Activated CD4-positive, alpha-beta memory T cell treated with anti-CD3 and anti-CD28 coated beads for 36 hours (primary cell): ENCODE measurements at regions not wholly inside any gene's neighbourhood (a gene's known extent, or its start where the extent isn't known, plus 50 kb on each side); places are given as distances from the start of the nearest gene placed in this dataset.

Experiments
- CTCF ChIA-PET: fragments of 350-600 bp; sonication (Branson Sonifier 250); formaldehyde crosslinking; loops from one replicate; lab custom pipeline; 2021; ENCODE audit warnings: antibody characterized with exemption, inconsistent platforms; lab: Charles Lee
- POLR2A ChIA-PET: fragments of 350-600 bp; sonication (Branson Sonifier 250); formaldehyde crosslinking; loops from one replicate; lab custom pipeline; 2021; ENCODE audit warnings: antibody characterized with exemption; lab: Charles Lee
- DNase-seq: peaks from one replicate; pipeline ENCODE4 v3.0.0-alpha.2; 2020
- H3K27ac Mint-ChIP-seq: one replicate; pipeline ENCODE4 v1.8.0; 2021; ENCODE audit warnings: mixed read lengths
- H3K27me3 Mint-ChIP-seq: one replicate; pipeline ENCODE4 v1.8.0; 2021; ENCODE audit warnings: mixed read lengths
- H3K36me3 Mint-ChIP-seq: one replicate; pipeline ENCODE4 v1.8.0; 2021; ENCODE audit warnings: mixed read lengths
- H3K4me1 Mint-ChIP-seq: one replicate; pipeline ENCODE4 v1.8.0; 2021; ENCODE audit warnings: low read depth, mixed read lengths
- H3K4me3 Mint-ChIP-seq: one replicate; pipeline ENCODE4 v1.8.0; 2021; ENCODE audit warnings: mild to moderate bottlenecking, mixed read lengths
- H3K9me3 Mint-ChIP-seq: one replicate; pipeline ENCODE4 v1.8.0; 2021; ENCODE audit warnings: mixed read lengths
- intact Hi-C: fragments of 100-400 bp; cut with micrococcal nuclease; formaldehyde crosslinking; loops from one replicate; pipeline ENCODE4 v1.15.1; 2023

DNA sequence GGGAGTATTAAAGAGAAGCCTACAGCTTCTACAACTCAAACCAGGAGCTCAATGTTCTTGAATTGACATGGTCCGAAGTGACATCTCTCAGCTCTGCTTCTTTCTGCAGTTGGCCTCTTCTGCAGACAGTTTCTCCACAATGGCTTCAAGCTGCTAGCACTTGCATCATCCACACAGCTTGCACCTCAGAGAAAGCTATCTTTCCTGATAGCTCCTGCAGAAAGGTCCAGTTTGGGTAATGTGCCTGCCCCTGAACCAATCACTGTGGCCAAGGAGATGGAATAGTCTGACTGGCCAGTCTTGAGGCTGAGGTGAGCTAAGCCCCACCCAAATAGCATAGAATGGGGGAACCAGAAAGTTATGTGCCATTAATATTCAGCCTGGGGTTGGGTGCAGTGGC, 95.8 kb upstream of the ABCA1 start:
- no peaks in the 10 kb centered on the region for H3K36me3 Mint-ChIP-seq
- H3K4me3 Mint-ChIP-seq: no peak overlapping the region
- intact Hi-C loops: no loop called here
- H3K27ac Mint-ChIP-seq: no peak overlapping the region
- DNase-seq: no peak
- POLR2A ChIA-PET: no interaction called here
- H3K9me3 Mint-ChIP-seq: no peaks in the 10 kb centered on the region
- H3K4me1 Mint-ChIP-seq: no peaks in the 10 kb centered on the region
- CTCF ChIA-PET: interaction anchor here (1.6 kb wide), 1 partner anchor 97 kb away, joined by 4 read pairs; no protein-coding TSS in a partner anchor
- H3K27me3 Mint-ChIP-seq: peaks cover 5% of the 10 kb centered on the region

DNA sequence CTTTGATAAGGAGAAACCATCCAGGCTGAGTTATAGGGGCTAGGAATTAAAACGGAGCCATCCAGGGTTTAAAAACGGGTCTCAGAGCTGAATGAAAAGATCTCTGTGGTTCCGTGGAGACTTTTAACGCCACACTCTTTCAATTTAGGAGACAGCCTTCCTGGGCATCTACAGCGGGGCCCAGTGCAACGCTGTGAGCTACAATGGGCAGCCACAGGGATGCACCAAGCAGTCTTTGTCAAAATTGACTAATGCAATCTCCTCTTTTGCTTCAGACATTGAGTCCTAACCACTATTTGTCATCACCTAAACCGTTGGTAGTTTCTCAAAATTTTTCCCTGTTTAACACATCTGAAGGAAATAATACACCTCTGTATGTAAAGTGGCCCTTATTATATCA, 96.6 kb upstream of the ABCA1 start:
- CTCF ChIA-PET: interaction anchor here (1.6 kb wide), 1 partner anchor 98 kb away, joined by 4 read pairs; no protein-coding TSS in a partner anchor

DNA sequence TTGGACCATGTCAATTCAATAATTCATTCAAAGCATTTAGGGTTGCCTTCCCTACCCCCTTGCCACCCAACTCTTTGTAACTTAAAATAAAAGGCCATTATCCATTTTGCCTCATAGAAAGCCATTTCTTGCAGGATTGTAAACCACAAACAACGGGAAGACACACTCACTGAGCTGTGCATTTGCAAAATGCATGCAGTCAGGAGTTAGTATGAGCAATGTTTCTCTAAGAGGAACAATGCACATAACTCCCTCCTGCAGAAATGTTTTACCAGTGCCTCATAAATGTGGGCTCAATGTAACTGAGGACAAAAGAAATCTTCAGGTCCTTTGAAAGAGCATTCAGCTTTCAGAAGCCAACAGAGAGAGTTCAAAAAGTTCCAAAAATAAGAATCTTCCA, 98.5 kb upstream of the ABCA1 start:
- Mint-ChIP-seq H3K27ac (no peak overlapping the region), H3K4me1 (no peaks in the 10 kb centered on the region), H3K36me3 (no peaks in the 10 kb centered on the region), H3K27me3 (peaks cover 3% of the 10 kb centered on the region), H3K4me3 (no peak overlapping the region), H3K9me3 (no peaks in the 10 kb centered on the region)
- CTCF ChIA-PET: no interaction called here
- intact Hi-C loops: no loop called here
- POLR2A ChIA-PET: no interaction called here
- no peak for DNase-seq

More for the DNA sequence above, 96.6 kb upstream of the ABCA1 start:
- Mint-ChIP-seq H3K4me3 (no peak overlapping the region), H3K36me3 (no peaks in the 10 kb centered on the region), H3K27me3 (peaks cover 5% of the 10 kb centered on the region), H3K9me3 (no peaks in the 10 kb centered on the region), H3K27ac (no peak overlapping the region), H3K4me1 (no peaks in the 10 kb centered on the region)
- POLR2A ChIA-PET: no interaction called here
- intact Hi-C loops: no loop called here
- no peak for DNase-seq

DNA sequence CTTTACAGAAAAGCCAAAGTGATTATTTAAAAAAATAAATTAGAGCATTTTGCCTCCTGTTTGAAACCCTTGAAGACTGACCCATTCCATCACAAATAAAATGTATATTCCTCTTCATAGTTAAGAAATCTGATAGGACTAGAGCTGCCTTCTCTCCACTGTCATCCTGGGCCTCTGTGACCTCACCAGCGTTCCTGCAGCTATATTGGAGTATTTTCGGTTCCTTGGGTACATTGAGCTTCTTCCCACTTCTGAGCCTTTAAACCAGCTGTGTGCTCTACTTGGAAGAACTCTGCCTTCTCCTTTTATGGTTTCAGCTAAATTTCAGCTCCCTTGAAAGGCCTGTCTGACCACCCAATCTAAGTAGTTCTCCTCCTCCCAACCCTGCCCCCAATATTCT, 99.1 kb upstream of the ABCA1 start:
- Mint-ChIP-seq H3K27ac (no peak overlapping the region), H3K9me3 (no peaks in the 10 kb centered on the region), H3K4me1 (no peaks in the 10 kb centered on the region), H3K4me3 (no peak overlapping the region), H3K27me3 (no peaks in the 10 kb centered on the region), H3K36me3 (no peaks in the 10 kb centered on the region)
- POLR2A ChIA-PET: no interaction called here
- no peak for DNase-seq
- CTCF ChIA-PET: no interaction called here
- intact Hi-C loops: no loop called here

DNA sequence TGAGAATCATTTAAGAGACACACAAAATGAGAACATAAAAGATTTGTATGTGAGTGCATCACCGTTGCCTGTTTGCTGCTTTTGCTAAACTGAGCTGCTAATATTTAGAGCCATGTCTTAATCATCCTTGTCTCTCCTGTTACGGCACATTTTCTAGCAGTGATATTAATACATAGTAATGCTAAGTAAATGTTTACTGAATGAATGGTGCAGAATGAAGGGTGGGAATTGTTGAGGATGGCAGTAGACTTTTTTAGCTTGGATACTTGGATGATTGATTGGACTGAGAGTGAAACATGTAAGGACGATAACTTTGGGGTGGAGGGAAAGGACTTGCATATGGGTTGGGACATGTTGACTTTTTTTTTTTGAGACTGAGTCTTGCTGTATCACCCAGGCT, 102.3 kb upstream of the ABCA1 start:
- Mint-ChIP-seq H3K27me3 (no peaks in the 10 kb centered on the region), H3K4me3 (no peak overlapping the region), H3K4me1 (no peaks in the 10 kb centered on the region), H3K36me3 (no peaks in the 10 kb centered on the region), H3K9me3 (peaks cover 11% of the 10 kb centered on the region), H3K27ac (no peak overlapping the region)
- POLR2A ChIA-PET: no interaction called here
- CTCF ChIA-PET: interaction anchor here (0.8 kb wide), 1 partner anchor 126 kb away, joined by 3 read pairs; no protein-coding TSS in a partner anchor
- no peak for DNase-seq
- intact Hi-C loops: no loop called here

DNA sequence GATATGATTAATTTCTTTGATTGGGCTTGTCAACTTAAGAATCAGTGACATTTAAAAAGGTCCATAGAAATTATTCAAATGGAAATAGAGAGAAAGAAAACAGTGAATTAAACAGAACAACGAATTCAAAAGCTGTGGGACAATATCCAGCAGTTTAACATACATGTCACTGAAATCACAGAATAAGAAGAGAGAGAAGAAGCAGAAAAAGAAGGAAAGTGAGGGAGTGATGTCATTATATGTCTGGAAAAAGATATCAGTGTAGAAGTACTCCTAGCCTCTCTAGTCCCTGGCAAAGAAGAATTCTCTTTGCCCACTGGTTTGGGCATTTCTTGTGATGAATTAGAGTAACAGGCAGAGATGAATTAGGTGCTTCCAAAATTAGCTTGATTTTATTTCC, 109.2 kb upstream of the ABCA1 start:
- POLR2A ChIA-PET: no interaction called here
- intact Hi-C loops: no loop called here
- H3K27me3 Mint-ChIP-seq: no peaks in the 10 kb centered on the region
- peaks cover 24% of the 10 kb centered on the region for H3K9me3 Mint-ChIP-seq
- DNase-seq: no peak
- no peak overlapping the region for H3K4me3 Mint-ChIP-seq
- no peak overlapping the region for H3K27ac Mint-ChIP-seq
- H3K36me3 Mint-ChIP-seq: peaks cover 1% of the 10 kb centered on the region
- CTCF ChIA-PET: no interaction called here
- H3K4me1 Mint-ChIP-seq: no peaks in the 10 kb centered on the region

DNA sequence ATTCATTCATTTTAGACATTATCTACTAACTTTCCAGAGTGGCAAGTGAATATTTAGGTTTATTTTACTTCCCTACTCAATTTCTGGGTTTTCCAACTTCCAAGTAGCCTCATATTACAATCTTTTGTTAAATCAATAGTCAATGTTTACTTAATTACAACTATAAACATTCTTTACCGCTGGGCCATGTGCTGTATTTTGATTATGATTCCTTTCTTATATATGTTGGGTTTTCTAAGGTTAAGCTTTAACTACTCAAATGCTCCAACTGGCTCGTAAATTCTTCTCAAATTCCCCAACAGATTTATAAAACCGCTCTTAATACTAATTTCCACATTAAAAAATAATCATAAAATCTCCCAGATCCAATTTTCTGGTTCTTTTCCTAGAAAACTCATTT, 110.1 kb upstream of the ABCA1 start:
- DNase-seq: no peak
- CTCF ChIA-PET: no interaction called here
- peaks cover 23% of the 10 kb centered on the region for H3K9me3 Mint-ChIP-seq
- POLR2A ChIA-PET: no interaction called here
- H3K4me1 Mint-ChIP-seq: no peaks in the 10 kb centered on the region
- H3K27ac Mint-ChIP-seq: no peak overlapping the region
- intact Hi-C loops: no loop called here
- H3K4me3 Mint-ChIP-seq: no peak overlapping the region
- no peaks in the 10 kb centered on the region for H3K27me3 Mint-ChIP-seq
- H3K36me3 Mint-ChIP-seq: peaks cover 1% of the 10 kb centered on the region

DNA sequence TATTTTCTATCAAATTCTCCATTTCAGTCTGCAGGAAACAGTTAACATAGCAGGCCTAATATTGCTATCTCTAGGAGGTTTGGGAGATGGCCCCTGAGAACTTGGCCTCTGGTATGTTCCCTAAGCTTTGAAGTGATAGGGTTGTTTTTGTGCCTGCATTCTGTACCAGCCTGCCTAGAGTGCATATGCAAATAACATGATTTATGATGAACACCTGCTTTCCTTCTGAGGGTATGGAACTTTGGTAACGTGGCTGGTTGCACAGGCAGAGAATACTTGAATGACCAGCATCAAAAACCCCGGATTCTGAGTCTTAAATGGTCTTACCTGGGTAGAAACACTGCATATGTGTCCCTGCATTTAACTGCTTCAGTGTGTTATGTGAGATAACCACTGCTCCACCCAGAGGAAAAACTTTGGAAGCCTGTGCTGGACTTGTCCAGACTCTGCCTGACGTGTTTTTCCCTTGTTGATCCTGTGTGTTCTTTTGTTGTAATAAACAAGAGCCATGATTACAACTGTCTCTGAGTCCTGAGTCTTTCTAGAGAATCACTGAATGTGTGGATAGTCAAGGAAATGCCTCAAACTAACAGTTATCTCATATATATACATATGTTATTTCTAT, 111.3 kb upstream of the ABCA1 start:
- H3K27ac Mint-ChIP-seq: no peak overlapping the region
- intact Hi-C loops: no loop called here

DNA sequence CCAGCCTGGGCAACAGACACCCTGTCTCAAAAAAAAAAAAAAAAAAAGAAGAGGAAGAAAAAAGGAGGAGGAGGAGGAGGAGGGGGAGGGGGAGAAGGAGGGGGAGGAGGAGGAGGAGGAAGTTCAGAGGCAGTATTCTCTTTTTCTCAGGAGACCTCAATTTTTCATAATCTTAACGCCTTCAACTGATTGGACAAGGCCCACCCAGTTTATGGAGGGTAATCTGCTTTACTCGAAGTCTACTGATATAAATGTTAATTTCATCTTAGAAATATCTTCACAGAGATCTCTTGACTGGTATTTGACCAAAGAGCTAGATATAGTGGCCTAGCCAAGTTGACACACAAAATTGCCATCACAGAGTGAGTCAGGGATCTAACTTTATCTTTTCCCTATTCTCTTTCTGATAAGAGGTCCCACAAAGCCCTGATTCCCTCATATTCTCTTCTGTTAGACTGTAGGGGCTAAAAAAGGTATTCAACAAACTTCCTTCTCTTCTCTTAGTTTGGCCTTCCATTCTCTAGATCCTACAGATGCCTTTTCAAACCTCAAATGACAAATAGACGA, 115.5 kb upstream of the ABCA1 start:
- POLR2A ChIA-PET: interaction anchor here (0.6 kb wide), 1 partner anchor 622 kb away, joined by 3 read pairs; no protein-coding TSS in a partner anchor

More for the DNA sequence above, 111.3 kb upstream of the ABCA1 start:
- no peak for DNase-seq
- no peak overlapping the region for H3K4me3 Mint-ChIP-seq
- no peaks in the 10 kb centered on the region for H3K4me1 Mint-ChIP-seq
- no peaks in the 10 kb centered on the region for H3K27me3 Mint-ChIP-seq
- H3K9me3 Mint-ChIP-seq: peaks cover 12% of the 10 kb centered on the region
- CTCF ChIA-PET: no interaction called here
- POLR2A ChIA-PET: no interaction called here
- peaks cover 1% of the 10 kb centered on the region for H3K36me3 Mint-ChIP-seq

DNA sequence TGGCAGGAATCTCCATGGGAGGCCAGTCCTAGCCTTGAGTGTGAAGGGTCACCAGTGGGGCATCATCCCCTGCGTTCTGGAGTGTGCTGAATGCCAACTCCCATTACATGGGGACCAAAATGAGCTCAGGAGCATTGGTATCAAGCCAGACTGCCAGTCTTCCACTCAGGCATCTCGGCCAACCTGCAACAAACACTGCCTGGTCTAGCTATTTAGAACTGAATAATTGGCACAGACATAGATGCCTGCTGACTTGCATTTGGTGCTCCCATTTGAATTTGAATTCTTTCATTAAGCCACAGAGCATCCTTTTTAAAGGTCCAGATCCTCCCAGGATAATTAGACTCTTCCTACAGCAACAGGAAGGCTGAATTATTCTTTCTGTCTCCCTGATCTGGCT, 116.6 kb upstream of the ABCA1 start:
- Mint-ChIP-seq H3K4me1 (no peaks in the 10 kb centered on the region), H3K27me3 (peaks cover 2% of the 10 kb centered on the region), H3K27ac (no peak overlapping the region), H3K36me3 (no peaks in the 10 kb centered on the region), H3K9me3 (peaks cover 3% of the 10 kb centered on the region), H3K4me3 (no peak overlapping the region)
- ChIA-PET CTCF (interaction anchor here (1.0 kb wide), 1 partner anchor 369 kb away, joined by 3 read pairs; no protein-coding TSS in a partner anchor), POLR2A (no interaction called here)
- no peak for DNase-seq
- intact Hi-C loops: no loop called here

More for the DNA sequence above, 115.5 kb upstream of the ABCA1 start:
- Mint-ChIP-seq H3K4me3 (no peak overlapping the region), H3K9me3 (peaks cover 3% of the 10 kb centered on the region), H3K36me3 (no peaks in the 10 kb centered on the region), H3K4me1 (no peaks in the 10 kb centered on the region), H3K27ac (no peak overlapping the region), H3K27me3 (peaks cover 2% of the 10 kb centered on the region)
- DNase-seq: no peak
- CTCF ChIA-PET: interaction anchor here (1.0 kb wide), 1 partner anchor 370 kb away, joined by 3 read pairs; no protein-coding TSS in a partner anchor
- intact Hi-C loops: no loop called here

DNA sequence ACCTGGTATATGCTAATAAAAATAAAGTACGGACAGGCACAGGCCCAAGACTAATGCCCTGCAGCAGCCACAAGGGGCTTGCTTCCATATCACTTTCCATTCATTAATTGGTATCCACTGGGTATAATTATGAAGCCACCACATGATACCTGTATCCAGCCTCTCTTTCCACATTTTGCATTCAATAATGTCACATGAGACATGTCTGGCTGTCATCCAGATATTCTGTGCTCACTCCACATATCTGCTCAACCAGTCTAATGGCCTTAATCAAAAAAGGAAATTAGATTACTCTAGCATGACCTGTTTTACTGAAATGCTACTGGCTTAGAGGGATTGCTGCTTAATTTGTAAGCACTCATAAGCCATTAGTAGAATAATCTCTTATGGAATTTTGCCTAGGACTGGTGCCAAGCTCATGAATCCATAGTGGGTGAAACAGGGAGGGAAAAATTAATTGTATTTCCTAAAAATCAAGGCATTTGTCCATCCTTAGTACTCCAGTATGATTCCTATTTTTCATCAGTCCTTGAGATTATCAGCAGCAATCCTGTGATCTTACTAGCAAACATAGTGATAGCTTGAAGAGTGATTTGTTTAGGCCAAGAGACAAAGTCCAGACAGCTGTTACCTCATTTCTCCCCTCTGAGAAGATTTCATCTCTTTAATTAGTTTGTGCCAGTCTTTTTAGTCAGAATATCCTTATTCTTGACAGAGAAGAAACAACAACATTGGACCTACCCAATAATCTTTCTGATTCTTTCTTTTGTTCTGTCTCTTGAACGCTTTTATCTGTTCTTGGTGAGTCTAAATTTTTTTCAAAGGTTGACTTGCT, 119.2 kb upstream of the ABCA1 start:
- ChIA-PET CTCF (no interaction called here), POLR2A (no interaction called here)
- peaks cover 10% of the 10 kb centered on the region for H3K4me1 Mint-ChIP-seq
- peaks cover 2% of the 10 kb centered on the region for H3K27me3 Mint-ChIP-seq
- intact Hi-C loops: no loop called here
- H3K36me3 Mint-ChIP-seq: no peaks in the 10 kb centered on the region
- DNase-seq: no peak
- no peak overlapping the region for H3K27ac Mint-ChIP-seq
- no peaks in the 10 kb centered on the region for H3K9me3 Mint-ChIP-seq
- H3K4me3 Mint-ChIP-seq: no peak overlapping the region

DNA sequence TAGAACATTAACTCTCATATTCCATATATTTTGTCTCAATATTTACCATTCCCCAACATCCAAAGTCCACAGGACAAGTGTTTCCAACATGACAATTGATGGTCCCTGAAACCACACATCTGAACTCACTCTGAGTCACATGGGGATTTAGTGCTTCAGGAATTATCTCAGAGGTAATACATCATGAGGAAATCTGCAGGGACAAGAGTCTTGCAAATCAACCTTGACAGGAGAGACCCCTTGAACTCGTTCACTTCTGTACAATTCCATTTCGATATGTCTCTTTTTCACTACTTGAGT, 119.7 kb upstream of the ABCA1 start:
- Mint-ChIP-seq H3K9me3 (no peaks in the 10 kb centered on the region), H3K27ac (no peak overlapping the region), H3K36me3 (no peaks in the 10 kb centered on the region), H3K4me3 (no peak overlapping the region), H3K4me1 (peaks cover 16% of the 10 kb centered on the region), H3K27me3 (peaks cover 2% of the 10 kb centered on the region)
- DNase-seq: no peak
- intact Hi-C loops: no loop called here
- POLR2A ChIA-PET: no interaction called here
- CTCF ChIA-PET: no interaction called here
